Activated naive CD8-positive, alpha-beta T cell treated with anti-CD3 and anti-CD28 coated beads, Interleukin-2, amount 10 ng/mL, durations not matched to agents 7 days and 5 days (primary cell): ENCODE measurements at regions not wholly inside any gene's neighbourhood (a gene's known extent, or its start where the extent isn't known, plus 50 kb on each side); places are given as distances from the start of the nearest gene placed in this dataset.
"Not testable (repeated sequence)": the region's sequence is repeated elsewhere in the genome, so short reads cannot be mapped to it uniquely, and the experiment has no call there.

ENCODE experiments used
- ATAC-seq: fragments of 150-1000 bp; cut with Tn5 transposase; one replicate; pipeline ENCODE4 v1.10.0; 2021; ENCODE audit warnings: low read depth, moderate library complexity
- POLR2A ChIA-PET: fragments of 350-600 bp; sonication (Branson Sonifier 250); formaldehyde crosslinking; loops from one replicate; lab custom pipeline; 2021; ENCODE audit warnings: antibody characterized with exemption; lab: Charles Lee
- DNase-seq: peaks from one replicate; pipeline ENCODE4 v3.0.0; 2021
- H3K27ac Mint-ChIP-seq: one replicate; pipeline ENCODE4 v1.8.0; 2022; ENCODE audit warnings: mild to moderate bottlenecking, mixed read lengths
- H3K27me3 Mint-ChIP-seq: one replicate; pipeline ENCODE4 v1.8.0; 2022; ENCODE audit warnings: mild to moderate bottlenecking, moderate library complexity, mixed read lengths
- H3K36me3 Mint-ChIP-seq: one replicate; pipeline ENCODE4 v1.8.0; 2021; ENCODE audit warnings: mild to moderate bottlenecking, mixed read lengths
- H3K4me1 Mint-ChIP-seq: one replicate; pipeline ENCODE4 v1.8.0; 2021; ENCODE audit warnings: mixed read lengths
- H3K4me3 Mint-ChIP-seq: one replicate; pipeline ENCODE4 v1.8.0; 2022; ENCODE audit warnings: mild to moderate bottlenecking, moderate library complexity, mixed read lengths
- H3K9me3 Mint-ChIP-seq: one replicate; pipeline ENCODE4 v1.8.0; 2021; ENCODE audit warnings: mixed read lengths

- Mint-ChIP-seq H3K4me3 (no peak overlapping the region), H3K4me1 (no peaks in the 10 kb centered on the region), H3K27ac (no peak overlapping the region), H3K9me3 (no peaks in the 10 kb centered on the region), H3K36me3 (no peaks in the 10 kb centered on the region), H3K27me3 (no peaks in the 10 kb centered on the region)
- POLR2A ChIA-PET, result no interaction called here
- DNase-seq, result no peak
- ATAC-seq, result no peak
Observed at GRCh38 chr21:15638856-15639549, 90.8 kb upstream of the USP25 start.

DNA sequence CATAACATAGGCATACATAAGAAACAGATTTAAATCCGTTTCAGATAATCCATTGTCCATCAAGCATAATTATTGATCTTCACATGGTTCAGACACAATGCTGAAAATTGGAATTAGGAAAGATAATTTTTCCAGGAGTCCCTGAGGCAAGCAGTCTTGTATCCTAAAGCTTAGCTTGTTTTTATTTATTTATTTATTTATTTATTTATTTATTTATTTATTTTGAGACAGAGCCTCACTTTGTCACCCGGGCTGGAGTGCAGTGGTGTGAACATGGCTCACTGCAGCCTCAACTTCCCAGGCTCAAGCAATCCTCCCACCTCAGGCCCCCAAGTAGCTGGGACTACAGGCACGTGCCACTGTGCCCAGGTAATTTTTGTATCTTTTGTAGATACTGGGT lies 89.7 kb upstream of the USP25 start:
- ATAC-seq, H3K27me3 Mint-ChIP-seq, POLR2A ChIA-PET, DNase-seq, H3K4me1 Mint-ChIP-seq, H3K36me3 Mint-ChIP-seq, H3K9me3 Mint-ChIP-seq, H3K27ac Mint-ChIP-seq, H3K4me3 Mint-ChIP-seq: not testable (repeated sequence)

GRCh38 chr21:15644489-15644888 lies 85.3 kb upstream of the USP25 start:
- H3K36me3 Mint-ChIP-seq, result no peaks in the 10 kb centered on the region
- no peak overlapping the region for H3K27ac Mint-ChIP-seq
- POLR2A ChIA-PET, result no interaction called here
- no peaks in the 10 kb centered on the region for H3K27me3 Mint-ChIP-seq
- H3K4me1 Mint-ChIP-seq, result no peaks in the 10 kb centered on the region
- H3K9me3 Mint-ChIP-seq, result no peaks in the 10 kb centered on the region
- DNase-seq (no peak), ATAC-seq (no peak)
- H3K4me3 Mint-ChIP-seq, result no peak overlapping the region

- DNase-seq (no peak), ATAC-seq (no peak)
- H3K27ac Mint-ChIP-seq, result no peak overlapping the region
- H3K4me3 Mint-ChIP-seq, result no peak overlapping the region
- H3K9me3 Mint-ChIP-seq, result no peaks in the 10 kb centered on the region
- no peaks in the 10 kb centered on the region for H3K36me3 Mint-ChIP-seq
- peaks cover 3% of the 10 kb centered on the region for H3K27me3 Mint-ChIP-seq
- POLR2A ChIA-PET, result no interaction called here
- no peaks in the 10 kb centered on the region for H3K4me1 Mint-ChIP-seq
Observed at GRCh38 chr21:15645830-15646229, 84.0 kb upstream of the USP25 start.

GRCh38 chr21:15650735-15651134 lies 79.0 kb upstream of the USP25 start:
- Mint-ChIP-seq H3K27ac (no peak overlapping the region), H3K9me3 (no peaks in the 10 kb centered on the region), H3K4me3 (no peak overlapping the region), H3K27me3 (peaks cover 9% of the 10 kb centered on the region), H3K4me1 (no peaks in the 10 kb centered on the region), H3K36me3 (no peaks in the 10 kb centered on the region)
- ATAC-seq (no peak), DNase-seq (no peak)
- POLR2A ChIA-PET, result no interaction called here

DNA sequence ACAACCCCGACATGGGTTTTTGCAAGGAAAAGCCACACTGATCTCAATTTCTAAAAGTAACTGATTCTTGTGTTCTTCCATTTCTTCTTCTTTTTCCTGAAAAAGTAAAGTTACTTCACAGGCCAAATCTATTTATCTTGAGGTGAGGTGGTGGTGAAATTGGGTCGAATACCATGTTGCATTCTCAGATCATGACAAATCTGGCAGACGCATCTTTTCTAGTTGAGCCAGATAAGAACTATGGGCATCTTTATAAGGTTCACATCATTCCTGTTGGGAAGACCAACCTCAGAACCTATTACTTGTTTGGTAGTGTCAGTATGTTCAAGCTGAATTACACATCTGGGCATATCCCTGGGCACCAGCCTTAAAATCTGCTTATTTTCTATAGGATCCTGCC lies 78.6 kb upstream of the USP25 start:
- H3K27me3 Mint-ChIP-seq, result peaks cover 9% of the 10 kb centered on the region
- H3K9me3 Mint-ChIP-seq, result no peaks in the 10 kb centered on the region
- POLR2A ChIA-PET, result no interaction called here
- H3K27ac Mint-ChIP-seq, result no peak overlapping the region
- H3K4me1 Mint-ChIP-seq, result no peaks in the 10 kb centered on the region
- no peak overlapping the region for H3K4me3 Mint-ChIP-seq
- no peak for ATAC-seq
- no peaks in the 10 kb centered on the region for H3K36me3 Mint-ChIP-seq
- DNase-seq, result no peak

DNA sequence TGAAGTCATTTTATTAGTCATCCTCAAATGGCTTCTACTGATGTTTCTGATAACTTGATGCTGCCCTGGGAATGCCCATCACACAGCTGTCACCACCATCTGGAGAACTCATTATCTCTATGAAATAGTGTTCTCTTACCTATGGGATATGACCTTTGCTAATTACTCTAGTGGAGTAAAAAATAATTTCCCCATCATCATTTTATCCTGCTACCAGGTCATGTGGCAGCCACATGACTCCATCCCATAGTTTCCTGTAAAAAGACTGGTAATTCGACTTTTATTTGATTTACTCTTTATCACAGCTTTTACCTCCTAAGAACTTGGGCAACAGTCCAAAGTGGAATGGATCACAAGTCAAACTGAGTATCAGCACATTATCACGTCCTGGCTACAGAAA lies 76.1 kb upstream of the USP25 start:
- ATAC-seq, result no peak
- POLR2A ChIA-PET, result no interaction called here
- Mint-ChIP-seq H3K36me3 (no peaks in the 10 kb centered on the region), H3K27me3 (peaks cover 9% of the 10 kb centered on the region), H3K27ac (no peak overlapping the region), H3K4me3 (no peak overlapping the region), H3K4me1 (no peaks in the 10 kb centered on the region), H3K9me3 (no peaks in the 10 kb centered on the region)
- no peak for DNase-seq

DNA sequence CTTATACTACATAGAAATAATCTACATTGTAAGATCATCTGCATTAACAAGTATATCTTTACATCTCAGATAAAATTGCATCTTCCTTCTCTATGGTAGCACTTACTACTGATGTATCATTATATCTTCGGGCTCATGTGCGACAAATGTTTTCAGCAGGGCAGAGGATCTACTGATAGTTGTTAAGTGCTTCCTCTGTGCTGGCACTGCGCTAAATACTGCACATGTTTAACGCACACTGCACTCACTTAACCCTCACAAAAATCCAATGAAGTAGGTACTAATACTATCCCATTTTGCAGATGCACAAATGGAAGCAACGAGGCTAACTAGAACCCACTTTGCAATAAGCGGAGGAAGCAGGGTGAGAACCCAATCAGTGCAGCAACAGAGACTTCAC lies 75.6 kb upstream of the USP25 start:
- no peaks in the 10 kb centered on the region for H3K9me3 Mint-ChIP-seq
- H3K4me1 Mint-ChIP-seq, result no peaks in the 10 kb centered on the region
- no peak overlapping the region for H3K27ac Mint-ChIP-seq
- ATAC-seq (no peak), DNase-seq (no peak)
- H3K4me3 Mint-ChIP-seq, result no peak overlapping the region
- H3K36me3 Mint-ChIP-seq, result no peaks in the 10 kb centered on the region
- H3K27me3 Mint-ChIP-seq, result peaks cover 9% of the 10 kb centered on the region
- POLR2A ChIA-PET, result no interaction called here

DNA sequence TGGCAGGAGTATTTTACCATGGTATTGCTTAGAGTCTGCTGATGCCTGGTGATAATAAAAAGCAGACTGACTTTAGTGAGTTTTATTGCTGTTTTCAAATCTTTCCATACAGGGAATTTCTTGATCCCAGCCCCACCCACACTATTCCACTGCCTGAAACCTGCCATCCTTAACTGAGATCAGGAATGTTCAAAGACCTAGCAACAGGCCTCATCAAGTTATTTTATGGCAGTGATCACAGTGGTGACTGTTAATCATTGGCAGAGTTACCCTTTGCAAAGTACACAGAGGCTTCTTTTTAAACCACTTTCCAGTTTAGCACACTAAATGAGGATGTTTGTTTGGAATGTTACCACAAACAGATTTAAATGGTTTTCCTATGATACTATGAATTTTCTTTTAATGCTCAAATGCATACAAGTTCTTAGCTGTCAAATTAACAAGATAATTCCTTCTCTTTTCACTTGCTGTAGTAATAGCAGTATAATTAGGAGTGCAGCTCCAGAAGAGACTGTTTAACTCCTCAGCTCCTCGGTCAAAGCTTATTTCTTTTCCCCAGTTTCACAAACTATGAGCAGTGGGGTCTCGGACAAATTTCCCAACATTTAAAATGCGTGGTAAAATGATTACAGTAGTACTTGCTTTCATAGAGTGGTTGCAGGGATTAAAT lies 69.9 kb upstream of the USP25 start:
- DNase-seq (no peak), ATAC-seq (no peak)
- Mint-ChIP-seq H3K4me1 (no peaks in the 10 kb centered on the region), H3K9me3 (no peaks in the 10 kb centered on the region), H3K4me3 (no peak overlapping the region), H3K27ac (no peak overlapping the region), H3K36me3 (no peaks in the 10 kb centered on the region), H3K27me3 (peaks cover 2% of the 10 kb centered on the region)
- POLR2A ChIA-PET, result no interaction called here

GRCh38 chr21:15660423-15660804 lies 69.4 kb upstream of the USP25 start:
- ATAC-seq, result no peak
- no peaks in the 10 kb centered on the region for H3K4me1 Mint-ChIP-seq
- H3K4me3 Mint-ChIP-seq, result no peak overlapping the region
- no peak overlapping the region for H3K27ac Mint-ChIP-seq
- H3K27me3 Mint-ChIP-seq, result peaks cover 2% of the 10 kb centered on the region
- H3K9me3 Mint-ChIP-seq, result no peaks in the 10 kb centered on the region
- H3K36me3 Mint-ChIP-seq, result no peaks in the 10 kb centered on the region
- DNase-seq, result no peak
- POLR2A ChIA-PET, result no interaction called here

DNA sequence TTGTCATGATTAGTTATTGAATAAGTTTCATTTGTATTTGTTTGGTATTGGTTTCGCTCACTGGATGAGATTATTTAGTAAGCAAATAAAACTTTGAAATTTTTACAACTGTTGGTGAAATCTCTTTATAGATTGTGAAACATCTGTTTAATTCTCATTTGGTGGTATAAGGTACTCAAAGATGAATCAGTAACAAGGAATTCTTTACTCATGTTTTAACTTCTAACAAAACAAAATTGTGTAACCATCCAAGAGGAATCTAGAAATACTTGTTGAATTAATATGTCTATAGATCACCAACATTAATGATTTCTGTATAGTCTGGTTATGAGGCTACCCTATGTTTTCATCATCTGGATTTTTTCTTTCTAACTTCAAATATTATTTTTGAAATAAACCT lies 62.8 kb upstream of the USP25 start:
- POLR2A ChIA-PET, result no interaction called here
- H3K27ac Mint-ChIP-seq, result no peak overlapping the region
- no peaks in the 10 kb centered on the region for H3K36me3 Mint-ChIP-seq
- DNase-seq, result no peak
- no peaks in the 10 kb centered on the region for H3K9me3 Mint-ChIP-seq
- H3K4me3 Mint-ChIP-seq, result no peak overlapping the region
- no peaks in the 10 kb centered on the region for H3K27me3 Mint-ChIP-seq
- no peaks in the 10 kb centered on the region for H3K4me1 Mint-ChIP-seq
- no peak for ATAC-seq

DNA sequence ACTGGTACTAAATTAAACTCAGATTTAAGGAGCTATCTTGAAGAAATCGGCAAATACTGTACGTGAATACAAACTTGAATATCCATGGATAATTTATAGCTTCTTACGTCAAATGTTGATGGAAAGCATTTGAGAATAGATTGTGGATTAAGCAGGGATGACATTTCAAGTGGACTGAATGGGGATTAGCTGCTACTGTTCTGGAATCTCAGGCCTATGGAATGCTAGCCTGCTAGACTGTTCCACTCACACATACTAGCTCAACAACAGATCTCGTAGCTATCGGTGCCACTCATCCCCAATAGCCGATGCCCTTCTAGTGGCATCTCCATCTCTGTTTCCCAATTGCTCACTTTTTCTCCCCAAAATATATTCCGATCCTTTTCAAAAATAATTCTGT lies 62.0 kb upstream of the USP25 start:
- no peak for ATAC-seq
- POLR2A ChIA-PET, result no interaction called here
- DNase-seq, result no peak
- H3K4me1 Mint-ChIP-seq, result no peaks in the 10 kb centered on the region
- H3K9me3 Mint-ChIP-seq, result no peaks in the 10 kb centered on the region
- H3K27me3 Mint-ChIP-seq, result no peaks in the 10 kb centered on the region
- no peak overlapping the region for H3K27ac Mint-ChIP-seq
- no peak overlapping the region for H3K4me3 Mint-ChIP-seq
- H3K36me3 Mint-ChIP-seq, result no peaks in the 10 kb centered on the region

DNA sequence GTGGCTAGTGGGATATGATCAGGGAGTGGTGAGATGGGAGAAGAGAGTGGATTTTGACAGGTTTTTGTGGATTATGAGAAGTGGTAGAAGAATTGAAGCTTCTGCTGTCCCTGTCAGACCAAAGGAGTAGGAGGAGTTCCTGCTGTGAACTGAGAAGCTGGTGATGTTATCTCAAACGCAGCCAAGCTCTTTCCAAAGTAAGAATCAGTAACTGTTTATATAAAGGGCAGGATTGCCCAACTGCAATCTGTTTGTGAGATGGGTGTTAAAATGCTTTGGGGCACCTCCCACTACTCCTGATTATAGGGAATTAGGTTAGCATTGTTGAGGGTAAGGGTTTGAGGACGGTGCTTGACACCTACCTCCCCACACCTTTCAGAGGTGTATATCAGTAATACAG lies 60.5 kb upstream of the USP25 start:
- Mint-ChIP-seq H3K27ac (no peak overlapping the region), H3K27me3 (no peaks in the 10 kb centered on the region), H3K36me3 (no peaks in the 10 kb centered on the region), H3K9me3 (no peaks in the 10 kb centered on the region), H3K4me3 (no peak overlapping the region), H3K4me1 (no peaks in the 10 kb centered on the region)
- ATAC-seq (no peak), DNase-seq (no peak)
- POLR2A ChIA-PET, result no interaction called here

GRCh38 chr21:15671188-15671587 lies 58.6 kb upstream of the USP25 start:
- POLR2A ChIA-PET, result no interaction called here
- H3K36me3 Mint-ChIP-seq, result no peaks in the 10 kb centered on the region
- no peaks in the 10 kb centered on the region for H3K9me3 Mint-ChIP-seq
- ATAC-seq (no peak), DNase-seq (no peak)
- no peaks in the 10 kb centered on the region for H3K27me3 Mint-ChIP-seq
- H3K4me1 Mint-ChIP-seq, result no peaks in the 10 kb centered on the region
- no peak overlapping the region for H3K27ac Mint-ChIP-seq
- no peak overlapping the region for H3K4me3 Mint-ChIP-seq
